ENCODE measurements at regions not wholly inside any gene's neighbourhood (a gene's known extent, or its start where the extent isn't known, plus 50 kb on each side); places are given as distances from the start of the nearest gene placed in this dataset.
A peak's percentile ranks its signal among the peaks of the same experiment; 100 is the strongest.
"Not testable (repeated sequence)": the region's sequence is repeated elsewhere in the genome, so short reads cannot be mapped to it uniquely, and the experiment has no call there.

DNA sequence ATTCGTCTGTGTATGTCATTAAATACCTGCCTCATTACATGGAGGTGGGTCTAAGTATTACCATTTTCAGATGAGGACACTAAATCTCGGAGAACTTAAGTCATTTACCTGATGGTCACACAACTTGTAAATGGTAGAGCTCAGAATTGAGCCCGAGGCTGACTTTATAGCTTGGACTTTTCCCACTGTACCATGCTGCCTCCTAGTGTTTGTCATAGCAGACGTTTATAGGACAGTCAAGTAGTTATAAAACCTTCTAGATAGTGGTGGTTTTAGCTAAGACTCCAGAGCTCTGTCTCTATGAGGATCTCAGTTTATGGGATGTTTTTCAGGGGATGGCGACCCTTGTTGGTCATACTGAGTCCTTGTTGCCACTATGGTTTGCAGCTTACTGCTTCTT, 271.8 kb downstream of the ZNF37A start:
- WGBS (ENCODE audit: low lambda C conversion rate), result 51% methylated on average over 5 of the region's 5 CpGs
- FAIRE-seq (peak; percentile 23), ATAC-seq (peak; percentile 91), DNase-seq (ENCODE audit: low spot score) (peak; percentile 49)
- H3K36me3 ChIP-seq (replicated peaks in 1 of 2; ENCODE audit: control insufficient read depth in 1 of 2, insufficient read depth in 2 of 2, low read length in 2 of 2), result peaks cover 1 to 25% of the 10 kb centered on the region in 2 experiments; a peak in 3 of 5 replicates
- H3K27me3 ChIP-seq (ENCODE audit: control insufficient read depth in 1 of 2, insufficient read depth in 2 of 2, low read length in 2 of 2); H2AFZ ChIP-seq (ENCODE audit: low read length); H3K9ac ChIP-seq (ENCODE audit: insufficient read depth, low read depth, low read length); in situ Hi-C loops (cut with HindIII; ENCODE audit: extremely low pct_ligation_motif_present, low pct_unique_long_range_greater_than_20kb); H3K27ac ChIP-seq (ENCODE audit: extremely low read length, insufficient read depth, low read length); POLR2A ChIA-PET; H3K4me3 ChIP-seq (replicated peaks in 1 of 3; ENCODE audit: insufficient read depth in 1 of 3, low read depth in 2 of 3, low read length in 3 of 3); H3K4me2 ChIP-seq (ENCODE audit: low read depth, low read length); H4K20me1 ChIP-seq (ENCODE audit: insufficient read depth, low read length); H3K9me3 ChIP-seq (ENCODE audit: low read length); H3K4me1 ChIP-seq (ENCODE audit: insufficient read depth, low read length); BruUV-seq (replicated peaks): not testable (repeated sequence)
- H3K79me2 ChIP-seq (ENCODE audit: insufficient read depth, low read length), result peaks cover 18% of the 10 kb centered on the region
- intact Hi-C loops (cut with micrococcal nuclease; ENCODE audit: unreplicated experiment), result loop anchor here (10.0 kb wide), 3 partner anchors 111 to 611 kb away; partner anchors contain the start of gene ZNF25
- TF ChIP-seq CTCF (CRISPR knock-in tag; IDR thresholded peaks at IDR 0.05), result peak; percentile 62
- peak; percentile 77 for TF ChIP-seq STAG1 (CRISPR knock-in tag; IDR thresholded peaks at IDR 0.05)
- TF ChIP-seq THAP11 (CRISPR knock-in tag; IDR thresholded peaks at IDR 0.05), result 0 out of 2 replicates have a peak, but pooled peaks have one; percentile 15
- peak; percentile 42; the same call in 1 of the 2 replicates for TF ChIP-seq SMC3 (IDR thresholded peaks at IDR 0.05; ENCODE audit: low read length)
- CTCF ChIA-PET (ENCODE audit: low intra/inter-chr PET ratio, low total read pairs), result interaction anchor here (1.2 to 1.3 kb wide), 2 partner anchors 377 to 389 kb away, joined by 3 to 7 read pairs; partner anchors contain the start of gene ZNF25

- CTCF ChIA-PET (ENCODE audit: low intra/inter-chr PET ratio, low total read pairs); H3K9me3 ChIP-seq (ENCODE audit: low read length); ATAC-seq; H3K36me3 ChIP-seq (replicated peaks in 1 of 2; ENCODE audit: control insufficient read depth in 1 of 2, insufficient read depth in 2 of 2, low read length in 2 of 2); H3K27ac ChIP-seq (ENCODE audit: extremely low read length, insufficient read depth, low read length); H3K4me1 ChIP-seq (ENCODE audit: insufficient read depth, low read length); BruUV-seq (replicated peaks); H3K79me2 ChIP-seq (ENCODE audit: insufficient read depth, low read length); H2AFZ ChIP-seq (ENCODE audit: low read length); H3K9ac ChIP-seq (ENCODE audit: insufficient read depth, low read depth, low read length); DNase-seq (ENCODE audit: low spot score); in situ Hi-C loops (cut with HindIII; ENCODE audit: extremely low pct_ligation_motif_present, low pct_unique_long_range_greater_than_20kb); H4K20me1 ChIP-seq (ENCODE audit: insufficient read depth, low read length); FAIRE-seq; H3K27me3 ChIP-seq (ENCODE audit: control insufficient read depth in 1 of 2, insufficient read depth in 2 of 2, low read length in 2 of 2); H3K4me3 ChIP-seq (replicated peaks in 1 of 3; ENCODE audit: insufficient read depth in 1 of 3, low read depth in 2 of 3, low read length in 3 of 3); intact Hi-C loops (cut with micrococcal nuclease; ENCODE audit: unreplicated experiment); H3K4me2 ChIP-seq (ENCODE audit: low read depth, low read length); POLR2A ChIA-PET: not testable (repeated sequence)
- 98% methylated on average over 2 of the region's 2 CpGs for WGBS (ENCODE audit: low lambda C conversion rate)
Observed at GRCh38 chr10:38383800-38384199, 289.7 kb downstream of the ZNF37A start.

DNA sequence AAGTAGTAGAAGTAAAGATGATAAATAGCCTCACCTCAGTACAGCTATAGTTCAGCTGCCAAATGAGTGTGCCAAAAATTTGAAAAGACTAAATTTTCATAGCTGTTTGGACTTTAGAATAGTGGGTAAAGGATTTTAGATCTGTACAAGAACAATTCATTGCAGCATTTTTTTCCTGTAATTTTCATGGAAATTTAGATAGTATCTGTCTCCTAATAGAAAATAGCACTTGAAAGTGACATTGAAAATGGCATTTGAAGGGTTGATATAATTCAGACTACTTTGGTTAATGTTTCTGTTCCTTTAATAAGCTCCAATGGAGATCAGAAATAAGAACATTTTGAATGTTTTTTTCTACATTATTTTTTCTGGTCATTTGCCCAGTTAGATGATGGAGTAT, 292.7 kb downstream of the ZNF37A start:
- H3K79me2 ChIP-seq (ENCODE audit: insufficient read depth, low read length); H2AFZ ChIP-seq (ENCODE audit: low read length); H3K4me3 ChIP-seq (replicated peaks in 1 of 3; ENCODE audit: insufficient read depth in 1 of 3, low read depth in 2 of 3, low read length in 3 of 3); H3K27ac ChIP-seq (ENCODE audit: extremely low read length, insufficient read depth, low read length); CTCF ChIA-PET (ENCODE audit: low intra/inter-chr PET ratio, low total read pairs); H3K9me3 ChIP-seq (ENCODE audit: low read length); ATAC-seq; H3K4me2 ChIP-seq (ENCODE audit: low read depth, low read length); BruUV-seq (replicated peaks); POLR2A ChIA-PET; H3K4me1 ChIP-seq (ENCODE audit: insufficient read depth, low read length); H3K27me3 ChIP-seq (ENCODE audit: control insufficient read depth in 1 of 2, insufficient read depth in 2 of 2, low read length in 2 of 2); intact Hi-C loops (cut with micrococcal nuclease; ENCODE audit: unreplicated experiment); in situ Hi-C loops (cut with HindIII; ENCODE audit: extremely low pct_ligation_motif_present, low pct_unique_long_range_greater_than_20kb); H3K36me3 ChIP-seq (replicated peaks in 1 of 2; ENCODE audit: control insufficient read depth in 1 of 2, insufficient read depth in 2 of 2, low read length in 2 of 2); DNase-seq (ENCODE audit: low spot score); H4K20me1 ChIP-seq (ENCODE audit: insufficient read depth, low read length); H3K9ac ChIP-seq (ENCODE audit: insufficient read depth, low read depth, low read length); FAIRE-seq: not testable (repeated sequence)

All from HepG2 (cell line).